ENCODE measurements at regions not wholly inside any gene's neighbourhood (a gene's known extent, or its start where the extent isn't known, plus 50 kb on each side); places are given as distances from the start of the nearest gene placed in this dataset.
A peak's percentile ranks its signal among the peaks of the same experiment; 100 is the strongest.

DNA sequence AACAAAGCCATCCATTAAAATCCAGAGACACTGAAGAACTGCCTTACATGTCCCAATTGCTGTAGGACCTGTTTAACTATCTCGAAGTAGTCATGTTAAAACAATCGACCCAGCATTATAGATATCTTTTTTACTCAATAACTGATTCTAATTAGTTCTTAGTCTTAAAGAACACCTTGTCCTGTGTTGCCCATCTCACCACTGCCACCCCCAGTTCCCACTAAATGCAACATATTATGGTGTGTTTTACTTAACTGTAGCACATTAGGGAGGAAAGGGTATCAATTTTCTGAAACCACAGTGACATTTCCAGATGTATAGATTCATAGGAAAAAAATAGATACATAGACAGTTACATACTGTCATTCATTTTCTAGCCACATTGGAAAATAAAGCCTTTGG lies 221.2 kb downstream of the MEF2C start:
- H3K4me3 ChIP-seq, result no peak overlapping the region
- H3K27ac ChIP-seq, result no peak overlapping the region
- no peak for DNase-seq (ENCODE audit: low spot score in 2 of 2)
- H3K9me3 ChIP-seq, result no peaks in the 10 kb centered on the region
- H3K36me3 ChIP-seq, result no peaks in the 10 kb centered on the region
- intact Hi-C loops (cut with DNase I), result loop anchor here (2.0 to 5.0 kb wide), 2 partner anchors 521 to 1750 kb away; no protein-coding TSS in a partner anchor
- H3K27me3 ChIP-seq, result peaks cover 11% of the 10 kb centered on the region
- TF ChIP-seq, protein P1, sequence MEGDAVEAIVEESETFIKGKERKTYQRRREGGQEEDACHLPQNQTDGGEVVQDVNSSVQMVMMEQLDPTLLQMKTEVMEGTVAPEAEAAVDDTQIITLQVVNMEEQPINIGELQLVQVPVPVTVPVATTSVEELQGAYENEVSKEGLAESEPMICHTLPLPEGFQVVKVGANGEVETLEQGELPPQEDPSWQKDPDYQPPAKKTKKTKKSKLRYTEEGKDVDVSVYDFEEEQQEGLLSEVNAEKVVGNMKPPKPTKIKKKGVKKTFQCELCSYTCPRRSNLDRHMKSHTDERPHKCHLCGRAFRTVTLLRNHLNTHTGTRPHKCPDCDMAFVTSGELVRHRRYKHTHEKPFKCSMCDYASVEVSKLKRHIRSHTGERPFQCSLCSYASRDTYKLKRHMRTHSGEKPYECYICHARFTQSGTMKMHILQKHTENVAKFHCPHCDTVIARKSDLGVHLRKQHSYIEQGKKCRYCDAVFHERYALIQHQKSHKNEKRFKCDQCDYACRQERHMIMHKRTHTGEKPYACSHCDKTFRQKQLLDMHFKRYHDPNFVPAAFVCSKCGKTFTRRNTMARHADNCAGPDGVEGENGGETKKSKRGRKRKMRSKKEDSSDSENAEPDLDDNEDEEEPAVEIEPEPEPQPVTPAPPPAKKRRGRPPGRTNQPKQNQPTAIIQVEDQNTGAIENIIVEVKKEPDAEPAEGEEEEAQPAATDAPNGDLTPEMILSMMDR (IDR thresholded peaks at IDR 0.05), result no peak
- peaks cover 0 to 7% of the 10 kb centered on the region in 2 donors for H3K4me1 ChIP-seq

DNA sequence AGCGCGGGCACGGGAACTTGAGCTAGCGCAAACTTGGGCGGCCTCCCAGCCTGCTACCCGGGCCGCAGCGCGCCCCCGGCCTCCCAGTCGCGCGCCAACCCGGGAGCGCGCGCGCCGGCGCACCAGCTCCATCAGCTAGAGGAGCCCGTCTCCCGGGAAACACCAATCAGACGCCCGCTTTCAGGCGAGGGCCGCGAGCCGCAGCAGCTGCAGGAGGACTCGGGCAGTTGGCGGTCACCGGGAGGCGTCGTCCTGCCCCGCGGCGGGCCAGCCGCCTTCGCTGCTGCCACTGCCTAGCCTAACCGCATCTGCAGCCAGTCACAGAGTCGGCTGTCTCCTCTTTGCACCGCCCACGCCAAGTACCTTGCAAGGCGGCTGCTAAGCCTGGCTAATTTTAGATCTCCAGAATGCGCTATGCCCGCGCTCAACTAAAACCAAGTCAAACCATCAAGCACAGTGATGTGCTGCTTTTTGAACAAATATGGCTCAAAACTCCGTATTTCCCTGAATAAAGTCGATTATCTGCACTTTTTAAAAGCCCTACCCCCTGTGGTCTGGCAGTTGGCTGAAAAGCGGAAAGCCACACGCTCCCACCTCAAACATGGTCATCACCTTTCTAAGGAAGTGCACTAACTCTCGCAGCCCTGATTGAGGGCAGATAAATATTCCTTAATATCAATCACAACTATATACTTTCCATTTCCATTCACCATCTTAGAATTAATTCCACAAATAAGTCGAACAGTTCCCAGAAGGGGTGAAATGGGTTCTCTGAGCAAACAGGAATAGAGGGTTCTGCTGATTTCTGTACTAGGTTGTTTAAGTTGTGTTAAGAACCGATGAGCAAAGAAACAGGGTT lies 221.8 kb downstream of the MEF2C start:
- H3K9me3 ChIP-seq, result no peaks in the 10 kb centered on the region
- peaks cover 11% of the 10 kb centered on the region for H3K27me3 ChIP-seq
- peaks cover 0 to 7% of the 10 kb centered on the region in 2 donors for H3K4me1 ChIP-seq
- peak overlapping the region; percentile 36 to 60 for H3K4me3 ChIP-seq
- intact Hi-C loops (cut with DNase I), result loop anchor here (2.0 to 5.0 kb wide), 2 partner anchors 520 to 1751 kb away; no protein-coding TSS in a partner anchor
- H3K36me3 ChIP-seq, result no peaks in the 10 kb centered on the region
- no peak overlapping the region for H3K27ac ChIP-seq
- TF ChIP-seq, protein P1 (IDR thresholded peaks at IDR 0.05), result no peak
- DNase-seq (ENCODE audit: low spot score in 2 of 2), result peak in 1 of 2 donors; percentile 81

DNA sequence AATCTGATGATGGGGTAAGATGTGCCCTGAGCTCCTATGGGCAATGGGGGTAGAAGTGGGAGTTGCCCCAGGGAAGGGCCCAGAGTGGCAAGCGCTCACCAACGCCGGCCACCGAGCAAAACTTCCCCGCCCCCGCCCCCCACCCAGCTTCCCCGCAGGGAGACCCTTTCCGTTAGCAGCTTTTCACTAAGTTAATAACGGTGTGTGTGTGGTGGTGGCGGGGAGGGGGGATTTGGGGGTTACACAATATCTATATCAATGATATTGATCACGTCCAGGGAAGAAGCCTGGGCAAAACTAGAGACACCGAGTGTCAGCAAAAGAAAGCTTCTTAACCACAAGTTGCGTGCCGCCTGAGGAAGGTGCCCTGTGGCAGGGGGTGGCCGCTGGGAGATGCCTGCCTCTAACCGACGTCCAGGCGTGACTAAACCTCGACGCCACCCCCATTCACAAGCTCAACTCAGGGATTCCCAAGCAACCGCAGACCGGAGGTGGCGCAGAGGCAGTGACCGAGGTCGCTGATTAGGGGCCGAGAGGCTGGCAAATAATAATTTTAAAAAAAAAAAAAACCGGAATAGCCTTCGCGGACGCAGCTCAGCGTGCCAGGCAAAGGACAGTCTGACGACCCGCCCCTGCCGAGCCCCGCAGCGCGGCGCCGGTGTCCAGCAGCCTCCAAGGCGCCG lies 222.6 kb downstream of the MEF2C start:
- TF ChIP-seq, protein P1 (IDR thresholded peaks at IDR 0.05), result no peak
- intact Hi-C loops (cut with DNase I), result loop anchor here (2.0 to 5.0 kb wide), 2 partner anchors 520 to 1752 kb away; no protein-coding TSS in a partner anchor
- peak overlapping the region; percentile 36 to 60 for H3K4me3 ChIP-seq
- H3K27me3 ChIP-seq, result peaks cover 11% of the 10 kb centered on the region
- H3K9me3 ChIP-seq, result no peaks in the 10 kb centered on the region
- peaks cover 0 to 7% of the 10 kb centered on the region in 2 donors for H3K4me1 ChIP-seq
- H3K27ac ChIP-seq, result no peak overlapping the region
- H3K36me3 ChIP-seq, result no peaks in the 10 kb centered on the region
- DNase-seq (ENCODE audit: low spot score in 2 of 2), result no peak

DNA sequence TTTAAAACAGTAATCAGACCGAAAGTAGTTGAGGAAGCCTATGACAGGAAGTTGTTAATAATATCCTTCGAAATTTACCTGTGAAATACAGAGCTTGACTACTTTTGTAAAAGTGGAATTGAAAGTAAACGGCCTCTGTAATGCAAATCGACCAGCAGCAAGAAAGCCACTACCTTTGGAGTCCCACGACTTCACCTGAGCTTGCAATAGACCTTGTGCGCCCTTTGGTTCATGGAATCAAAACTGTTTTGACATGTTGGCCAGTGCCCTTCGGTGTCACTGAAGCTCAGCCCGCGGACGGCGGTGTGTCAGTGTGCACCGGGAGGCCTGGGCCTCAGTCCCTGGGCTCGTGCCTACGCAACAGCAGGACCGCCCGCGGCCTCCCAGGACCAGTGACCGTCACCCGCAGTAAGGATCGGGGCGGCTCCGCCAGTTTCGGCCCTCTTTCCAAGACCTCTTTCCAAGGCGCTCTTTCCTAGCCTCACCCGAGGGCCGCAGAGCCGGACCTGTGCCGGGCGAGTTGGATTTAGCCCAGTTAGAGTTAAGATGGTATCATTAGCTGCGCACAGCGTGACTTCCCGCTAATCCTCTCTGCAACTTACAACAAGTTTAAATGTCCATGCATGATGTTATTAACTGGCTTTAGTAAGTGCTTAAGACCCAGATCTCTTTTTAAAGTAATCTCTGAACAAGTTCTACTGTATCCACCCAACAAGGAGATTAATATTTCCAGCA lies 223.3 kb downstream of the MEF2C start:
- no peak overlapping the region for H3K4me3 ChIP-seq
- intact Hi-C loops (cut with DNase I), result loop anchor here (2.0 to 5.0 kb wide), 2 partner anchors 519 to 1753 kb away; no protein-coding TSS in a partner anchor
- H3K9me3 ChIP-seq, result no peaks in the 10 kb centered on the region
- H3K27me3 ChIP-seq, result peaks cover 11% of the 10 kb centered on the region
- DNase-seq (ENCODE audit: low spot score in 2 of 2), result no peak
- TF ChIP-seq, protein P1 (IDR thresholded peaks at IDR 0.05), result no peak
- no peak overlapping the region for H3K27ac ChIP-seq
- H3K4me1 ChIP-seq, result peaks cover 0 to 7% of the 10 kb centered on the region in 2 donors
- H3K36me3 ChIP-seq, result no peaks in the 10 kb centered on the region

DNA sequence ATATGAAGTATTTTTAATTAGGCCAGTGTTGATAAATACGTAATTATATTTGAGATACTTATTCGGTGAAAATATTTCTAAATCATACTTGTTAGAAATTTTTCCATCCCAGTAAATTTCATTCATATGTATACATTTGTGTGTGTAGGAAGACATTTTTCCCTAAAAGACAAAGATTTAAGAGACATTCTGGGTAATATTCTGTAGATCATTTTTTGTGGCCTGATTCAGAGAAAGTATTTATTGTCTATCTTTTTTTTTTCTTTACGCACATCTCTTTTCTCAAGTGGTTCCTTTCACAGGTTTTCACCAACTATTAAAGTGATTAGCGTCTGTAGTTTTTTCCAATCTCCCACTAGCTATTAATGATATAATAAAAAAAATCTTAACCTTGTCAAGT lies 224.1 kb downstream of the MEF2C start:
- intact Hi-C loops (cut with DNase I), result no loop called here
- peaks cover 0 to 7% of the 10 kb centered on the region in 2 donors for H3K4me1 ChIP-seq
- TF ChIP-seq, protein P1 (IDR thresholded peaks at IDR 0.05), result no peak
- no peak overlapping the region for H3K4me3 ChIP-seq
- no peaks in the 10 kb centered on the region for H3K9me3 ChIP-seq
- H3K27me3 ChIP-seq, result peaks cover 11% of the 10 kb centered on the region
- H3K27ac ChIP-seq, result no peak overlapping the region
- no peaks in the 10 kb centered on the region for H3K36me3 ChIP-seq
- DNase-seq (ENCODE audit: low spot score in 2 of 2), result no peak

Measured in ascending aorta (tissue), 2 donors.